Fibroblast of lung (primary cell): ENCODE measurements at regions not wholly inside any gene's neighbourhood (a gene's known extent, or its start where the extent isn't known, plus 50 kb on each side); places are given as distances from the start of the nearest gene placed in this dataset.

Experiments used
- EZH2 ChIP-seq: IDR thresholded peaks from 2 replicates; pipeline ENCODE4 v1.5.1; 2012; ENCODE audit warnings: low read length, control low read depth, mild to moderate bottlenecking; ENCODE audit errors: missing control alignments
- TF ChIP-seq, protein P1 (sequence below), 2 donors: IDR thresholded peaks in 1 of 2; conservative IDR thresholded peaks in 1 of 2; 1 replicate in 1 of 2; 2 replicates in 1 of 2; pipeline ENCODE4 v1.5.1; 2011 to 2012; ENCODE audit warnings: low read length in 2 of 2, control low read depth in 1 of 2, inconsistent platforms in 1 of 2, low read depth in 1 of 2, mild to moderate bottlenecking in 1 of 2

- TF ChIP-seq, protein P1, sequence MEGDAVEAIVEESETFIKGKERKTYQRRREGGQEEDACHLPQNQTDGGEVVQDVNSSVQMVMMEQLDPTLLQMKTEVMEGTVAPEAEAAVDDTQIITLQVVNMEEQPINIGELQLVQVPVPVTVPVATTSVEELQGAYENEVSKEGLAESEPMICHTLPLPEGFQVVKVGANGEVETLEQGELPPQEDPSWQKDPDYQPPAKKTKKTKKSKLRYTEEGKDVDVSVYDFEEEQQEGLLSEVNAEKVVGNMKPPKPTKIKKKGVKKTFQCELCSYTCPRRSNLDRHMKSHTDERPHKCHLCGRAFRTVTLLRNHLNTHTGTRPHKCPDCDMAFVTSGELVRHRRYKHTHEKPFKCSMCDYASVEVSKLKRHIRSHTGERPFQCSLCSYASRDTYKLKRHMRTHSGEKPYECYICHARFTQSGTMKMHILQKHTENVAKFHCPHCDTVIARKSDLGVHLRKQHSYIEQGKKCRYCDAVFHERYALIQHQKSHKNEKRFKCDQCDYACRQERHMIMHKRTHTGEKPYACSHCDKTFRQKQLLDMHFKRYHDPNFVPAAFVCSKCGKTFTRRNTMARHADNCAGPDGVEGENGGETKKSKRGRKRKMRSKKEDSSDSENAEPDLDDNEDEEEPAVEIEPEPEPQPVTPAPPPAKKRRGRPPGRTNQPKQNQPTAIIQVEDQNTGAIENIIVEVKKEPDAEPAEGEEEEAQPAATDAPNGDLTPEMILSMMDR (conservative IDR thresholded peaks at IDR 0.05 in 1 of 2, IDR thresholded peaks at IDR 0.05 in 1 of 2; ENCODE audit: low read depth in 1 of 2, low read length in 2 of 2): peak in 1 of 2 donors; percentile 22
- TF ChIP-seq EZH2: no peak
Measured at GRCh38 chr18:57906852-57907251, 103.7 kb upstream of the ATP8B1 start.
